ENCODE measurements at regions not wholly inside any gene's neighbourhood (a gene's known extent, or its start where the extent isn't known, plus 50 kb on each side); places are given as distances from the start of the nearest gene placed in this dataset.
A peak's percentile ranks its signal among the peaks of the same experiment; 100 is the strongest.

GRCh38 chr1:82499022-82499421 is 698.3 kb downstream of the ADGRL2 start:
- H3K36me3 ChIP-seq: no peaks in the 10 kb centered on the region
- H3K27ac ChIP-seq: no peak overlapping the region
- no peak overlapping the region for H3K4me3 ChIP-seq
- H3K9me3 ChIP-seq: no peaks in the 10 kb centered on the region
- TF ChIP-seq POLR2A (IDR thresholded peaks at IDR 0.05): no peak
- no peaks in the 10 kb centered on the region for H3K27me3 ChIP-seq
- intact Hi-C loops (cut with DNase I; ENCODE audit: low total_unique reads): no loop called here
- H3K4me1 ChIP-seq: no peaks in the 10 kb centered on the region
- no peak for DNase-seq

GRCh38 chr1:82494117-82494516 is 693.4 kb downstream of the ADGRL2 start:
- Histone ChIP-seq H3K4me3 (no peak overlapping the region), H3K27ac (no peak overlapping the region), H3K9me3 (no peaks in the 10 kb centered on the region), H3K4me1 (peaks cover 0 to 4% of the 10 kb centered on the region in 2 donors), H3K27me3 (no peaks in the 10 kb centered on the region), H3K36me3 (no peaks in the 10 kb centered on the region)
- TF ChIP-seq, protein P1, sequence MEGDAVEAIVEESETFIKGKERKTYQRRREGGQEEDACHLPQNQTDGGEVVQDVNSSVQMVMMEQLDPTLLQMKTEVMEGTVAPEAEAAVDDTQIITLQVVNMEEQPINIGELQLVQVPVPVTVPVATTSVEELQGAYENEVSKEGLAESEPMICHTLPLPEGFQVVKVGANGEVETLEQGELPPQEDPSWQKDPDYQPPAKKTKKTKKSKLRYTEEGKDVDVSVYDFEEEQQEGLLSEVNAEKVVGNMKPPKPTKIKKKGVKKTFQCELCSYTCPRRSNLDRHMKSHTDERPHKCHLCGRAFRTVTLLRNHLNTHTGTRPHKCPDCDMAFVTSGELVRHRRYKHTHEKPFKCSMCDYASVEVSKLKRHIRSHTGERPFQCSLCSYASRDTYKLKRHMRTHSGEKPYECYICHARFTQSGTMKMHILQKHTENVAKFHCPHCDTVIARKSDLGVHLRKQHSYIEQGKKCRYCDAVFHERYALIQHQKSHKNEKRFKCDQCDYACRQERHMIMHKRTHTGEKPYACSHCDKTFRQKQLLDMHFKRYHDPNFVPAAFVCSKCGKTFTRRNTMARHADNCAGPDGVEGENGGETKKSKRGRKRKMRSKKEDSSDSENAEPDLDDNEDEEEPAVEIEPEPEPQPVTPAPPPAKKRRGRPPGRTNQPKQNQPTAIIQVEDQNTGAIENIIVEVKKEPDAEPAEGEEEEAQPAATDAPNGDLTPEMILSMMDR (IDR thresholded peaks at IDR 0.05): no peak
- no peak for TF ChIP-seq POLR2A (IDR thresholded peaks at IDR 0.05)
- intact Hi-C loops (cut with DNase I; ENCODE audit: low total_unique reads): no loop called here
- DNase-seq: no peak

DNA sequence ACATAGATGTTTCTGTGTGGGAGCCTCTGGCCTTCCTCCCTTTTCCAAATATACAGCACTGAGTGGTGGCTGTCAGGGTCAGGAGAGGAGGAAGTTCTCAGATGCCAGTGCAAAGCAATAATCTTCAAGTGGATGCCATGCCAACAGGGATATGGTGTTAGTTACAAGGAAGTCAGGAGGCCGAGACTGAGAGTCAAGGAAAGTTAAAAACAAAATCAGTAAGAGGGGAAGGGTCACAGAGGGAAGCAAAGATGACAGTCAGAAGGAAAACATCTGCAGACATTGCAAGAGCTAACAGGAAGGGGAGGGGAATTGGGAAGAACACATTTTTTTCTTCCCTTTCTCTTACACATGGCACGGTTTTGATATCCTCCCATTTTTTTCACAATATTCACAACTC is 691.4 kb downstream of the ADGRL2 start:
- no peak for DNase-seq
- Histone ChIP-seq H3K4me1 (peaks cover 0 to 4% of the 10 kb centered on the region in 2 donors), H3K27ac (no peak overlapping the region), H3K4me3 (no peak overlapping the region), H3K36me3 (no peaks in the 10 kb centered on the region), H3K27me3 (no peaks in the 10 kb centered on the region), H3K9me3 (no peaks in the 10 kb centered on the region)
- TF ChIP-seq, protein P1 (IDR thresholded peaks at IDR 0.05): no peak
- no peak for TF ChIP-seq POLR2A (IDR thresholded peaks at IDR 0.05)
- intact Hi-C loops (cut with DNase I; ENCODE audit: low total_unique reads): no loop called here

GRCh38 chr1:82491301-82492048 is 690.7 kb downstream of the ADGRL2 start:
- no peaks in the 10 kb centered on the region for H3K9me3 ChIP-seq
- intact Hi-C loops (cut with DNase I; ENCODE audit: low total_unique reads): no loop called here
- no peak overlapping the region for H3K27ac ChIP-seq
- TF ChIP-seq, protein P1 (IDR thresholded peaks at IDR 0.05): no peak
- no peak for TF ChIP-seq POLR2A (IDR thresholded peaks at IDR 0.05)
- DNase-seq: peak in 1 of 2 donors; percentile 40
- H3K4me3 ChIP-seq: no peak overlapping the region
- H3K27me3 ChIP-seq: no peaks in the 10 kb centered on the region
- peaks cover 0 to 4% of the 10 kb centered on the region in 2 donors for H3K4me1 ChIP-seq
- no peaks in the 10 kb centered on the region for H3K36me3 ChIP-seq

GRCh38 chr1:82487778-82488177 is 687.0 kb downstream of the ADGRL2 start:
- Histone ChIP-seq H3K9me3 (no peaks in the 10 kb centered on the region), H3K36me3 (no peaks in the 10 kb centered on the region), H3K4me3 (no peak overlapping the region), H3K27me3 (no peaks in the 10 kb centered on the region), H3K27ac (no peak overlapping the region), H3K4me1 (peaks cover 0 to 4% of the 10 kb centered on the region in 2 donors)
- intact Hi-C loops (cut with DNase I; ENCODE audit: low total_unique reads): no loop called here
- DNase-seq: no peak
- TF ChIP-seq, protein P1 (IDR thresholded peaks at IDR 0.05): no peak
- no peak for TF ChIP-seq POLR2A (IDR thresholded peaks at IDR 0.05)

Data from uterus (tissue), 3 donors.